Mucosa of stomach (tissue), 1 donor: ENCODE measurements at regions not wholly inside any gene's neighbourhood (a gene's known extent, or its start where the extent isn't known, plus 50 kb on each side); places are given as distances from the start of the nearest gene placed in this dataset.

Experiments
- H3K27me3 ChIP-seq: one replicate; pipeline ENCODE4 v1.7.0; 2013; ENCODE audit warnings: mild to moderate bottlenecking, low read length; ENCODE audit not compliant: control insufficient read depth, insufficient read depth
- H3K36me3 ChIP-seq: one replicate; pipeline ENCODE4 v1.7.0; 2013; ENCODE audit warnings: low read length; ENCODE audit not compliant: control insufficient read depth, insufficient read depth
- H3K4me1 ChIP-seq: one replicate; pipeline ENCODE4 v1.7.0; 2013; ENCODE audit warnings: mild to moderate bottlenecking, low read length; ENCODE audit not compliant: control insufficient read depth, insufficient read depth
- H3K4me3 ChIP-seq: one replicate; pipeline ENCODE4 v1.7.0; 2013; ENCODE audit warnings: low read length
- H3K9ac ChIP-seq: one replicate; pipeline ENCODE4 v1.7.0; 2013; ENCODE audit warnings: mild to moderate bottlenecking, low read length, moderate library complexity
- H3K9me3 ChIP-seq: one replicate; pipeline ENCODE4 v1.7.0; 2013; ENCODE audit warnings: mild to moderate bottlenecking, low read length, moderate library complexity; ENCODE audit not compliant: control insufficient read depth
- donor health status: Pancreatic carcinoma.

DNA sequence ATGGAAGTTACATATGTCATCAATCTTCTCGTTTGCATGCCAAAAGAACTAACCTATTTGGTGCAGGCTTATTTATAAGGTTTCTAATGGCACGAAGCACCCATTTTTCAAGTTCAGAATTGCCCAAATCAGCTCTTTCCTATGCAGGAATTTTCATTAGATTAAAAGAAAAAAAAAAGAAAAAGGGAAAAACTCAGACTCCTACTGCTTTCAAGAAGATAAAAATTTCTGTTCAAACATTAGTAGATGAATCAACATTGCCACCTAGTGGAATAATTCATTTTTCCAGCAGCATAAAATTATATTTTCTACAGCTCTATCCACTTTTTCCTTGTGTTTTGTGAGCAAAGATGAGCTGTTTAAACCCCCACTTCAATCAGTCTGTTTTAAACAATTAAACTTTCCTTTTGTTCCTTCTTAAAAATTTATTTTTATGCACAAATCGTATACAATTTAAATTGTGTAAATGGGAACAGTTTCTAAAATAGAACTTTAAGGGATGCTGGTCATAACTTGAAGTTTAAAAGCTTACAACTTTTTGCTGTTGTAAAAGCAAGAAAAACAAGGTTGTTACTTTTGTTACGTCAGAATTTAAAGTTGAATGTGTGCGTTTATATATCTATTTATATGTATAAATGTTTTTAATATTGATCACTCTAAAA lies 309.9 kb downstream of the ARAP2 start:
- Histone ChIP-seq H3K9me3 (no peaks in the 10 kb centered on the region), H3K4me1 (no peaks in the 10 kb centered on the region), H3K9ac (no peak overlapping the region), H3K36me3 (no peaks in the 10 kb centered on the region), H3K27me3 (no peaks in the 10 kb centered on the region), H3K4me3 (no peak overlapping the region)

DNA sequence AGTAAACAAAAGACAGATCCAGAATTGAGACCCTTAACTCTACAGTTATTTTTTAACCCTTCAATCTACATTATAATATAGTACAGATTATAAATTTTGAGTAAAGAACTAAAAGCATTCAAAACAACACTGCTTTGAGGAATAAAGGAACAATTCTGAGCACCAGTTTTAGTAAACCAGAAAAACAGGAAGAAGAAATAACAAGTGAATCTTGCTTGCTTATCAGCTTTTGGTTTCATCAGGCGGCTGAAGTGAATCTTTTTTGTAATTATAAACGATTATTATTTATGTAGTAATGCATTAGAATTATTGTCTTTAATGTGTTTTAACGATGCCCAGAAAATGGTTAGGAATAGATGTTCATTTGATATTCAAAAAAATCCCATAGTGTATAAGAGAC lies 305.4 kb downstream of the ARAP2 start:
- Histone ChIP-seq H3K9me3 (no peaks in the 10 kb centered on the region), H3K27me3 (no peaks in the 10 kb centered on the region), H3K4me3 (no peak overlapping the region), H3K4me1 (no peaks in the 10 kb centered on the region), H3K9ac (no peak overlapping the region), H3K36me3 (no peaks in the 10 kb centered on the region)

DNA sequence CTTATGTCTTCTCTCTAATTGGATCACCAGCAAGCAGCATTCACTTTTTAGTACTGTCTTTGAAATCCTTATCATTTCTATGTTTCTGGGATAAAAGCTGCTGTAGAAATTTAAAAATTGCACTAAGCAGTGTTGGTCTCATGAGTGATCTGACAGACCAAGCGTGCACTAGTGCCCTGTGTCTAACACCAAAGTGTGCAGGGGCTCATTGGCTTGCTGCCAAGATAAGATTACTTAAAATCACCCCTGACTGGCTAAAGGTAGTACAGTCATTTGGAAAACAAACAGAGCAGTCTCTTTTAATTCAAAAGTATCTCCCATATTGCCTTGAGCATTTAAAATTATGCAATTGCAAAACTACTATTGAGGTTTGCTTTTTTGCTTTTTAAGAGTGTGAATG lies 304.6 kb downstream of the ARAP2 start:
- Histone ChIP-seq H3K9me3 (no peaks in the 10 kb centered on the region), H3K27me3 (no peaks in the 10 kb centered on the region), H3K4me1 (no peaks in the 10 kb centered on the region), H3K9ac (no peak overlapping the region), H3K4me3 (no peak overlapping the region), H3K36me3 (no peaks in the 10 kb centered on the region)

DNA sequence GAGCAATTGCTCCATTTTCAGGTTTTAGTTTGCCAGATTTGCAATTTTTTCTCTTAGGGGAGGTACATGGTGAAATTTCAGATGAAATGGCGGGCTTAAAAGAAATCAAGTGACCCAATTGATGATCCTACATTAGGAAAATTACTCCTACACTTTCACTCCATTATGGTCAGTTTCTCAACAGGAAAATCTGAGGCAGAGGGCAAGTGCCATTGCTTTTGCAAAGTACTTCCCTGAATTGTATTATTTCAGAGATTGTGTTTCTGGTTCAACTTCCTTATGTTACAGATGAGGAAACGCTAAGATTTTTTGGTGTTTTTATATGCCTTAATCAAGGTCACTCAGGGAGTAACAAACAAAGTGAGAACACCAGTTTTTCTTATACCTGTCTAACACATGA lies 302.2 kb downstream of the ARAP2 start:
- H3K9ac ChIP-seq = no peak overlapping the region
- H3K36me3 ChIP-seq = no peaks in the 10 kb centered on the region
- H3K4me3 ChIP-seq = no peak overlapping the region
- H3K9me3 ChIP-seq = no peaks in the 10 kb centered on the region
- no peaks in the 10 kb centered on the region for H3K27me3 ChIP-seq
- H3K4me1 ChIP-seq = no peaks in the 10 kb centered on the region

DNA sequence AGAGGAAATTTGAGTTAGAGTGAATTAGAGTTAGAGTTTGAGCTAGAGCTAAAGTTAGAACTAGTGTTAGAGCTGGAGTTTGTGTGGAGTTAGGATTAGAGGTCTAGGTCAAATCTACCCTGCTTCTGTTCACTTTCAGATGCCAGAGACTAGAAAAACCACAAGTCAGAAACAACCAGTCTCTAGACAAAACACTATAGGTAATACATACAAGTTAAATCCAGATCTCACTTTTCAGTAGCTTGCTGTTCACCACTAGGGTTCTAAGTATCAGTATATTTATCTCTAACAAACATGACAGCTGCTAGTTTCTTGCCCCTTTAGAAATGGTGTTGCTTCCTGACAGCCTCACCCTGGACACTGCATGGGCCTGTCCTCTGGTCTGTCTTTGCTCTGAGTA lies 300.7 kb downstream of the ARAP2 start:
- Histone ChIP-seq H3K36me3 (no peaks in the 10 kb centered on the region), H3K4me3 (no peak overlapping the region), H3K9me3 (no peaks in the 10 kb centered on the region), H3K9ac (no peak overlapping the region), H3K27me3 (no peaks in the 10 kb centered on the region), H3K4me1 (no peaks in the 10 kb centered on the region)

DNA sequence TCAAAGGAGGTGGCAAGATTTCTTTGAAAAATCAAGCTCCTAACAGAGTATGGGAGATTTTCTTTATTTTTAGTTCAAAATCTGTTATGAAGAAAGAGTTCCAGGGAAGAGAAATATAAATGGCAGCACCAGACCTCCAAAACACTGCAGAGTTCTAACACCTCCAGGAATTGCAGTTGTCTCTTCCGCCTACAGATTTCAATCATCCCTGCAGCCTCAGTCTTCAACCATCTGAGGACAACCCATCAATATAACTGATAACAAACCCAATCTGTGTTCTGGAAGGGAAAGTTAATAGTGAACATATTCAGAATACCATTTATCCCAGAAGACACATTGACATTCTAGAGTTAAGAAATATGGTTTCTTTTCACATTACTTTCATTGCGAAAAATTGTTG lies 296.1 kb downstream of the ARAP2 start:
- Histone ChIP-seq H3K4me1 (no peaks in the 10 kb centered on the region), H3K36me3 (no peaks in the 10 kb centered on the region), H3K4me3 (no peak overlapping the region), H3K9me3 (no peaks in the 10 kb centered on the region), H3K27me3 (no peaks in the 10 kb centered on the region), H3K9ac (no peak overlapping the region)

DNA sequence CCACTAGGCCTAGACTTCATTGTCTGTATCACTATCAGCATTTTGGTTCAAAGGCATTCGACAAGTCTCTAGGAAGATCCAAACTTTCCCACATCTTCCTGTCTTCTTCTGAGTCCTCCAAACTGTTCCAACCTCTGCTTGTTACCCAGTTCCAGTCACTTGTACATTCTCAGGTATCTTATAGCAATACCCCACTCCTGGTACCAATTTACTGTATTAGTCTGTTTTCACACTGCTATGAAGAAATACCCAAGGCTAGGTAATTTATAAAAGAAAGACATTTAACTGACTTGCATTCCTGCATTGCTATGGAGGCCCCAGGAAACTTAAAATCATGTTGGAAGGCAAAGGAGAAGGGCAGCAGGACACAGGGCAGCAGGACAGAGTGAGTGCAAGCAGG lies 293.9 kb downstream of the ARAP2 start:
- Histone ChIP-seq H3K27me3 (no peaks in the 10 kb centered on the region), H3K36me3 (no peaks in the 10 kb centered on the region), H3K9ac (no peak overlapping the region), H3K9me3 (no peaks in the 10 kb centered on the region), H3K4me3 (no peak overlapping the region), H3K4me1 (no peaks in the 10 kb centered on the region)

DNA sequence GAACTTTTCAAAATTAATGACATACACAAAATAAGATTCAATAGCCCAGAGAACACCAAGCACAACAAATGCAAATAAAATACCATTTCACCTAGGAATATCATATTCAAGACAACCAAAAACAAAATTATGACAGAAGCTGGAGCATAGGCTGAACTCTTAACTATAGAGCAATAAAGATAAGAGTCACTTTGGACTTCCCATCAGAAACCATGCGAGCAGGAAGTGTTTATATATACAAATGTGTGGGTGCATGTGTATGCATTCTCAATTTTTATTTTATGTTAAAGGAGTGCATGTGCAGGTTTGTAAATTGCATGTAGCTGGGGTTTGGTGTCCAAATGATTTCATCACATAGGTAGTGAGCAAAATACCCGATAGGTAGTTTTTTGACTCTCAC lies 291.6 kb downstream of the ARAP2 start:
- no peaks in the 10 kb centered on the region for H3K4me1 ChIP-seq
- H3K36me3 ChIP-seq = no peaks in the 10 kb centered on the region
- no peak overlapping the region for H3K4me3 ChIP-seq
- no peaks in the 10 kb centered on the region for H3K9me3 ChIP-seq
- no peak overlapping the region for H3K9ac ChIP-seq
- H3K27me3 ChIP-seq = no peaks in the 10 kb centered on the region

DNA sequence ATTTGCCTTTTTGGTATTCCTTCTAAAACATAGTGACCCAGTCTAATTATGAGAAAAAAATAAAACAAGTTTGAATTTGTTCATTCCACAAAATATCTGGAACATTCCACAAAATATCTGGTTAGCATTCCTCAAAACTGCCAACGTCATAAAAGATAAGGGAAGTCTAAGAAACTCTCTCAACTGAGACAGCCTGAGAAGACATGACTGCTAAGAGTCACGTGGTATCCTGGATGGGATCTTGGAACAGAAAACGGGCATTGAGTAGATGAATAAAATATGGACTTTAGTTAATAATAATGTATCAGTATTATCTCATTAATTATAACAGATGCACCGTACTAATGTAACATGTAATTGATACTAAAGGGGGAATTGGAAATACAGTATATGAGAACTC lies 280.9 kb downstream of the ARAP2 start:
- H3K9ac ChIP-seq = no peak overlapping the region
- H3K36me3 ChIP-seq = no peaks in the 10 kb centered on the region
- no peaks in the 10 kb centered on the region for H3K4me1 ChIP-seq
- no peaks in the 10 kb centered on the region for H3K9me3 ChIP-seq
- H3K4me3 ChIP-seq = no peak overlapping the region
- no peaks in the 10 kb centered on the region for H3K27me3 ChIP-seq

DNA sequence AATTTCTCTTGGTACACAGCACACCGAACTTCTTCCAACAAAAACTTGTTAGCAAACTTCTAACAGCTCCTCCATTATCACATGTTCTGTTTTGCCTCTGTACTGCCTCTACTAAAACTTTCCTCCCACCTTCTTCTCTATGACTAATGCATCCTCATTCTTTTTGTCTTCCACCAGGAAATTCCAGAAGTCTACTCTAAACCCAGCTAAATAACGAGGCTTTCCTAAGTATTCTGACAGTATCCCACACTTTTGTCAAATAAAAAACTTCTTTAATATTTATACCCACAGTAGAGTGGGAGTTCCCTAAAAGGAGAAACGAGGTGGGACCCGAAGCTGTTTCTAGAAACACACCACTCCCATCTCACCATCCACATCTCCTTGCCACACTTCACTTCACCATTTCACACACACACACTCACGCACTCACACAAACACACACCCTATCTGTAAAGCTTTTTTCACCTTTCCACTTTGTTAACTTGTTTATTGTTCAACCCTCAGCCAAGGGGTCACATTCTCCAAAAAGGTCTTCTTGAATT lies 280.3 kb downstream of the ARAP2 start:
- H3K27me3 ChIP-seq = no peaks in the 10 kb centered on the region
- H3K4me3 ChIP-seq = no peak overlapping the region
- no peak overlapping the region for H3K9ac ChIP-seq

DNA sequence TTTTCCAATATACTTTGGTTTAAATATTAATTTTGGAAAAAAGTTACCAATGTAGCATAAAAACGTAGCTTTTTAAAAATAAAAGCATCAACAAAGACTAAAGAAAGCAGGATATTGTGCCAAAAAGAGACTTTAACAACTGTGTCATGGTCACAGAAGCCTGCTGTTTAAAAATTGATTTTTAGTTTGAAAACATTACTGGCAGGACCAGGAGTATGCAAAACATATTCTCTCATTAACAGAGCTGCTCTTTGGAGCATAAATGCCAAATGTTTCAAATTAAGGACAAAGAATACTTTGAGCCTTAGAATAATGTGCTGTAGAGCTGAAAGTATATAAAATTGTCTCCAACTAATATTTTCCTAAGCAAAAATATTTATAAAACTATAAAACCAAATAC lies 279.0 kb downstream of the ARAP2 start:
- no peak overlapping the region for H3K4me3 ChIP-seq
- H3K9ac ChIP-seq = no peak overlapping the region
- H3K9me3 ChIP-seq = no peaks in the 10 kb centered on the region
- no peaks in the 10 kb centered on the region for H3K36me3 ChIP-seq
- no peaks in the 10 kb centered on the region for H3K4me1 ChIP-seq
- H3K27me3 ChIP-seq = no peaks in the 10 kb centered on the region

More for the DNA sequence above, 280.3 kb downstream of the ARAP2 start:
- H3K9me3 ChIP-seq = no peaks in the 10 kb centered on the region
- H3K36me3 ChIP-seq = no peaks in the 10 kb centered on the region
- H3K4me1 ChIP-seq = no peaks in the 10 kb centered on the region

DNA sequence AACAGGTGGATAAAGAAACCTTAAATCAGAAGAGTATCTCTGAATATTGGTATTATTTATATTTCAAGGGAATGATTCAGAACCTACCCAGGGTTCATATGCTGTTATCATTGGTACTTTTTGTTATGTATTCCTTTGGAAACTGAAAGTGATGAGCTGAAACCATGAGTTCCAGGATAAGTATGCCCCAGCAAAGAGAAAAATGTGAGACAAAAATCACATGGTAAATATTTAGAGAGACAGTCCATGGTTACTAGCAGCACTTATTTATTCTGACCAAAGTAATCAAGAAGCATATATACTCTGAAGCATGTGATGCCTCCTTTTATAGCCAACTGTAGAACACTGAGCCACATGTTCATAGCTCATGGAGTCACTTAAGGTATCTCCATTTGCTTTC lies 277.7 kb downstream of the ARAP2 start:
- Histone ChIP-seq H3K9ac (no peak overlapping the region), H3K9me3 (no peaks in the 10 kb centered on the region), H3K4me3 (no peak overlapping the region), H3K27me3 (no peaks in the 10 kb centered on the region), H3K36me3 (no peaks in the 10 kb centered on the region), H3K4me1 (no peaks in the 10 kb centered on the region)
